ENCODE measurements at regions not wholly inside any gene's neighbourhood (a gene's known extent, or its start where the extent isn't known, plus 50 kb on each side); places are given as distances from the start of the nearest gene placed in this dataset.

GRCh38 chr1:182304627-182305026 lies 87.0 kb downstream of the GLUL start:
- Mint-ChIP-seq H3K4me3 (no peak overlapping the region), H3K4me1 (peaks cover 47% of the 10 kb centered on the region), H3K27ac (peak overlapping the region in 1 of 3 experiments; percentile 2), H3K9me3 (peaks cover 2% of the 10 kb centered on the region), H3K27me3 (ENCODE audit: low read depth) (peaks cover 14% of the 10 kb centered on the region), H3K36me3 (ENCODE audit: low read depth) (no peaks in the 10 kb centered on the region)
- no peak for TF ChIP-seq CTCF (IDR thresholded peaks at IDR 0.05; ENCODE audit: unreplicated experiment in 3 of 3)

GRCh38 chr1:182304218-182304617 lies 87.4 kb downstream of the GLUL start:
- Mint-ChIP-seq H3K36me3 (ENCODE audit: low read depth) (no peaks in the 10 kb centered on the region), H3K27ac (no peak overlapping the region)
- no peak for TF ChIP-seq CTCF (IDR thresholded peaks at IDR 0.05; ENCODE audit: unreplicated experiment in 3 of 3)

GRCh38 chr1:182303778-182304177 lies 87.8 kb downstream of the GLUL start:
- H3K27ac Mint-ChIP-seq, result no peak overlapping the region
- peaks cover 2% of the 10 kb centered on the region for H3K9me3 Mint-ChIP-seq
- H3K4me1 Mint-ChIP-seq, result peaks cover 47% of the 10 kb centered on the region
- no peak overlapping the region for H3K4me3 Mint-ChIP-seq
- no peaks in the 10 kb centered on the region for H3K36me3 Mint-ChIP-seq (ENCODE audit: low read depth)
- TF ChIP-seq CTCF (IDR thresholded peaks at IDR 0.05; ENCODE audit: unreplicated experiment in 3 of 3), result no peak
- H3K27me3 Mint-ChIP-seq (ENCODE audit: low read depth), result peaks cover 11% of the 10 kb centered on the region

More at GRCh38 chr1:182304218-182304617, 87.4 kb downstream of the GLUL start:
- no peak overlapping the region for H3K4me3 Mint-ChIP-seq
- H3K9me3 Mint-ChIP-seq, result peaks cover 2% of the 10 kb centered on the region
- peaks cover 11% of the 10 kb centered on the region for H3K27me3 Mint-ChIP-seq (ENCODE audit: low read depth)
- peaks cover 47% of the 10 kb centered on the region for H3K4me1 Mint-ChIP-seq

- Mint-ChIP-seq H3K36me3 (ENCODE audit: low read depth) (no peaks in the 10 kb centered on the region), H3K27me3 (ENCODE audit: low read depth) (peaks cover 11% of the 10 kb centered on the region), H3K4me1 (peaks cover 47% of the 10 kb centered on the region), H3K4me3 (no peak overlapping the region), H3K27ac (peak overlapping the region in 2 of 3 experiments; percentile 2 to 23), H3K9me3 (peaks cover 2% of the 10 kb centered on the region)
- no peak for TF ChIP-seq CTCF (IDR thresholded peaks at IDR 0.05; ENCODE audit: unreplicated experiment in 3 of 3)
Observed at GRCh38 chr1:182301467-182302198, 90.0 kb downstream of the GLUL start.

GRCh38 chr1:182301026-182301436 lies 90.6 kb downstream of the GLUL start:
- Mint-ChIP-seq H3K27ac (no peak overlapping the region), H3K4me1 (peaks cover 47% of the 10 kb centered on the region), H3K9me3 (peaks cover 2% of the 10 kb centered on the region), H3K36me3 (ENCODE audit: low read depth) (no peaks in the 10 kb centered on the region), H3K27me3 (ENCODE audit: low read depth) (peaks cover 11% of the 10 kb centered on the region), H3K4me3 (no peak overlapping the region)
- TF ChIP-seq CTCF (IDR thresholded peaks at IDR 0.05; ENCODE audit: unreplicated experiment in 3 of 3), result no peak
